Endodermal cell (in vitro differentiated cells): ENCODE measurements at regions not wholly inside any gene's neighbourhood (a gene's known extent, or its start where the extent isn't known, plus 50 kb on each side); places are given as distances from the start of the nearest gene placed in this dataset.

Experiments
- DNase-seq: peaks from one replicate; pipeline ENCODE4 v3.0.0-alpha.2; 2017
- H3K27ac ChIP-seq: 2 replicates; pipeline ENCODE4 v1.5.1; 2013; ENCODE audit warnings: mild to moderate bottlenecking, low read depth, low read length, moderate library complexity
- H3K27me3 ChIP-seq: 2 replicates; pipeline ENCODE4 v1.6.1; 2013; ENCODE audit warnings: mild to moderate bottlenecking, low read length, moderate library complexity; ENCODE audit not compliant: insufficient read depth, control insufficient read depth, poor library complexity, severe bottlenecking
- H3K36me3 ChIP-seq: 2 replicates; pipeline ENCODE4 v1.7.0; 2013; ENCODE audit warnings: mild to moderate bottlenecking, low read length, moderate library complexity; ENCODE audit not compliant: control insufficient read depth, insufficient read depth
- H3K4me1 ChIP-seq: one replicate; pipeline ENCODE4 v1.7.0; 2013; ENCODE audit warnings: low read length; ENCODE audit not compliant: control insufficient read depth, insufficient read depth
- H3K4me3 ChIP-seq: 2 replicates; pipeline ENCODE4 v1.5.1; 2013; ENCODE audit warnings: mild to moderate bottlenecking, low read length, moderate library complexity
- H3K9ac ChIP-seq: 2 replicates; pipeline ENCODE4 v1.6.1; 2013; ENCODE audit warnings: mild to moderate bottlenecking, low read length, moderate library complexity; ENCODE audit not compliant: poor library complexity, severe bottlenecking; ENCODE audit errors: extremely low read depth
- H3K9me3 ChIP-seq: 2 replicates; pipeline ENCODE4 v1.6.1; 2013; ENCODE audit warnings: mild to moderate bottlenecking, low read length, moderate library complexity; ENCODE audit not compliant: control insufficient read depth
- H3K27ac Mint-ChIP-seq: 2 replicates; pipeline ENCODE4 v1.8.0; 2020; ENCODE audit warnings: mixed read lengths
- H3K27me3 Mint-ChIP-seq: 2 replicates; pipeline ENCODE4 v1.8.0; 2021; ENCODE audit warnings: mild to moderate bottlenecking, mixed read lengths; ENCODE audit not compliant: insufficient read depth
- H3K36me3 Mint-ChIP-seq: 2 replicates; pipeline ENCODE4 v1.8.0; 2020; ENCODE audit warnings: low read depth, mixed read lengths
- H3K4me1 Mint-ChIP-seq: 2 replicates; pipeline ENCODE4 v1.8.0; 2020; ENCODE audit warnings: mixed read lengths
- H3K4me3 Mint-ChIP-seq: 2 replicates; pipeline ENCODE4 v1.8.0; 2020; ENCODE audit warnings: mild to moderate bottlenecking, moderate library complexity, mixed read lengths
- H3K9me3 Mint-ChIP-seq: 2 replicates; pipeline ENCODE4 v1.8.0; 2020; ENCODE audit warnings: mild to moderate bottlenecking, mixed read lengths
- WGBS, 2 experiments: methylation state at CpG; one replicate each; pipeline versions ENCODE4 v1.1.5 to v1.1.7; 2013; ENCODE audit warnings: missing lambda C conversion rate in 2 of 2, mixed read lengths in 1 of 2; ENCODE audit not compliant: insufficient coverage in 1 of 2, insufficient read length in 1 of 2; 5-methylcytosine and 5-hydroxymethylcytosine counted together
- TF ChIP-seq, protein P1 (sequence below): fragments of 200-600 bp; sonication (generic); conservative IDR thresholded peaks from 2 replicates; pipeline ENCODE4 v1.5.0; 2021; ENCODE audit warnings: antibody characterized with exemption, mild to moderate bottlenecking

DNA sequence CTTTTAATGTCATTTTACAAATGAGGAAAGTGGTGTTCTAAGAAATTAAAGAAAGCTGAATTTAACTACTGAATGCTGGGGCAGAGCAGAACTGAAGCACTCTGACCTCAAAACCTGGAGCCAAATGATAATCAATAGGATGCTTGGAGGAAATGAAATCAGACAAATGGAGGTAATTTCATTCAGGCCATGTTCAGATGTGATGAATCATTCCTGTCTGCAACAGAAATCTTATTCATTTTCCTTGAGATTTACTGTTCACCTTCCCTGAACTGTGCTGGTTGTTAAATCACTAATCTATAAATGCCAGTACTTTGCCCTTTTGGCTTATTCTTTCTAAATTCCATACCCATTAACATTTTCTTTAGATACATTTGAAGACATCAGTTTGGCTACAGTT lies 85.6 kb upstream of the SNX7 start:
- Mint-ChIP-seq H3K4me1 (no peaks in the 10 kb centered on the region), H3K27ac (no peak overlapping the region), H3K4me3 (no peak overlapping the region), H3K9me3 (peaks cover 2% of the 10 kb centered on the region), H3K27me3 (no peaks in the 10 kb centered on the region), H3K36me3 (no peaks in the 10 kb centered on the region)
- Histone ChIP-seq H3K27me3 (no peaks in the 10 kb centered on the region), H3K27ac (no peak overlapping the region), H3K4me1 (no peaks in the 10 kb centered on the region), H3K9me3 (no peaks in the 10 kb centered on the region), H3K36me3 (no peaks in the 10 kb centered on the region), H3K4me3 (no peak overlapping the region), H3K9ac (no peak overlapping the region)
- TF ChIP-seq, protein P1, sequence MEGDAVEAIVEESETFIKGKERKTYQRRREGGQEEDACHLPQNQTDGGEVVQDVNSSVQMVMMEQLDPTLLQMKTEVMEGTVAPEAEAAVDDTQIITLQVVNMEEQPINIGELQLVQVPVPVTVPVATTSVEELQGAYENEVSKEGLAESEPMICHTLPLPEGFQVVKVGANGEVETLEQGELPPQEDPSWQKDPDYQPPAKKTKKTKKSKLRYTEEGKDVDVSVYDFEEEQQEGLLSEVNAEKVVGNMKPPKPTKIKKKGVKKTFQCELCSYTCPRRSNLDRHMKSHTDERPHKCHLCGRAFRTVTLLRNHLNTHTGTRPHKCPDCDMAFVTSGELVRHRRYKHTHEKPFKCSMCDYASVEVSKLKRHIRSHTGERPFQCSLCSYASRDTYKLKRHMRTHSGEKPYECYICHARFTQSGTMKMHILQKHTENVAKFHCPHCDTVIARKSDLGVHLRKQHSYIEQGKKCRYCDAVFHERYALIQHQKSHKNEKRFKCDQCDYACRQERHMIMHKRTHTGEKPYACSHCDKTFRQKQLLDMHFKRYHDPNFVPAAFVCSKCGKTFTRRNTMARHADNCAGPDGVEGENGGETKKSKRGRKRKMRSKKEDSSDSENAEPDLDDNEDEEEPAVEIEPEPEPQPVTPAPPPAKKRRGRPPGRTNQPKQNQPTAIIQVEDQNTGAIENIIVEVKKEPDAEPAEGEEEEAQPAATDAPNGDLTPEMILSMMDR = no peak
- no peak for DNase-seq

- H3K27ac ChIP-seq = no peak overlapping the region
- 67% methylated on average over 3 of the region's 3 CpGs for WGBS, 2 experiments
- peaks cover 3% of the 10 kb centered on the region for H3K4me1 ChIP-seq
- peaks cover 38% of the 10 kb centered on the region for H3K9me3 ChIP-seq
- peaks cover 21% of the 10 kb centered on the region for H3K36me3 Mint-ChIP-seq
- no peaks in the 10 kb centered on the region for H3K27me3 ChIP-seq
- no peak overlapping the region for H3K27ac Mint-ChIP-seq
- no peaks in the 10 kb centered on the region for H3K36me3 ChIP-seq
- no peak overlapping the region for H3K9ac ChIP-seq
- TF ChIP-seq, protein P1 = no peak
- DNase-seq = peak; percentile 88
- H3K4me1 Mint-ChIP-seq = peaks cover 26% of the 10 kb centered on the region
- peaks cover 37% of the 10 kb centered on the region for H3K9me3 Mint-ChIP-seq
- no peaks in the 10 kb centered on the region for H3K27me3 Mint-ChIP-seq
- H3K4me3 ChIP-seq = peak overlapping the region; percentile 35
- peak overlapping the region; percentile 10 for H3K4me3 Mint-ChIP-seq
These were observed 95.6 kb upstream of the SNX7 start for GRCh38 chr1:98565951-98566350.

DNA sequence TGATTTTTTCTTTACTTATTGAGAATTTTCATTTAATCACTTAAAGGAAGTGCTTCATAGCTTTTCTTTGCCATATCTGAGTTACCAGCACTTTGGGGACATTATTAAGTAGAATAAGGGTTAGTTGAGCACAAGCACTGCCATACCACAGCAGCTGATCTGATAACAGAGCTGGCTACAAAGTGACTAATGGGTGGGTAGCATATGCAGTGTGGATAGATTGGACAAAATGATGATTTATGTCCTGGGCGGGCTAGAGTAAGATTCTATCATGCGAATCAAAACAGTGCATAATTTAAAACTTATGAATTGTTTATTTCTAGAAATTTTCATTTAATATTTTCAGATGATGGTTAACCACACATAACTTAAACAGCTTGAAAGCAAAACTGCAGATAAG lies 102.2 kb upstream of the SNX7 start:
- H3K36me3 Mint-ChIP-seq = peaks cover 19% of the 10 kb centered on the region
- H3K4me1 Mint-ChIP-seq = peaks cover 11% of the 10 kb centered on the region
- Histone ChIP-seq H3K27ac (no peak overlapping the region), H3K9ac (no peak overlapping the region), H3K27me3 (no peaks in the 10 kb centered on the region), H3K36me3 (no peaks in the 10 kb centered on the region), H3K9me3 (peaks cover 33% of the 10 kb centered on the region), H3K4me3 (no peak overlapping the region), H3K4me1 (no peaks in the 10 kb centered on the region)
- no peak overlapping the region for H3K27ac Mint-ChIP-seq
- no peaks in the 10 kb centered on the region for H3K27me3 Mint-ChIP-seq
- 88% methylated on average over 1 of the region's 2 CpGs; no CpG with 5 or more reads in 1 of the 2 experiments for WGBS, 2 experiments
- H3K4me3 Mint-ChIP-seq = no peak overlapping the region
- H3K9me3 Mint-ChIP-seq = peaks cover 33% of the 10 kb centered on the region
- DNase-seq = no peak
- TF ChIP-seq, protein P1 = no peak
